ENCODE measurements at regions not wholly inside any gene's neighbourhood (a gene's known extent, or its start where the extent isn't known, plus 50 kb on each side); places are given as distances from the start of the nearest gene placed in this dataset.
A peak's percentile ranks its signal among the peaks of the same experiment; 100 is the strongest.

GRCh38 chr7:18306696-18307095 is 188.9 kb upstream of the HDAC9 start:
- no peak for DNase-seq
- 83% methylated on average over 1 of the region's 2 CpGs for WGBS (ENCODE audit: insufficient coverage, low lambda C conversion rate)
- Histone ChIP-seq H3K27ac (ENCODE audit: low read length) (no peak overlapping the region), H3K27me3 (ENCODE audit: control insufficient read depth, insufficient read depth, low read length) (no peaks in the 10 kb centered on the region), H3K4me3 (ENCODE audit: low read length) (no peak overlapping the region), H3K9me3 (ENCODE audit: control insufficient read depth, low read depth, low read length) (no peaks in the 10 kb centered on the region), H3K4me1 (ENCODE audit: control insufficient read depth, insufficient read depth, low read length) (no peaks in the 10 kb centered on the region), H3K36me3 (ENCODE audit: control insufficient read depth, insufficient read depth, low read length) (no peaks in the 10 kb centered on the region)

- DNase-seq, result peak in 1 of 2 donors; percentile 14
- Histone ChIP-seq H3K27ac (ENCODE audit: low read length) (no peak overlapping the region), H3K4me3 (ENCODE audit: low read length) (no peak overlapping the region), H3K27me3 (ENCODE audit: control insufficient read depth, insufficient read depth, low read length) (no peaks in the 10 kb centered on the region), H3K4me1 (ENCODE audit: control insufficient read depth, insufficient read depth, low read length) (no peaks in the 10 kb centered on the region), H3K9me3 (ENCODE audit: control insufficient read depth, low read depth, low read length) (no peaks in the 10 kb centered on the region), H3K36me3 (ENCODE audit: control insufficient read depth, insufficient read depth, low read length) (no peaks in the 10 kb centered on the region)
- 6% methylated on average over 2 of the region's 5 CpGs for WGBS (ENCODE audit: insufficient coverage, low lambda C conversion rate)
These were observed 186.6 kb upstream of the HDAC9 start for GRCh38 chr7:18308938-18309337.

GRCh38 chr7:18312482-18312881 is 183.1 kb upstream of the HDAC9 start:
- Histone ChIP-seq H3K4me1 (ENCODE audit: control insufficient read depth, insufficient read depth, low read length) (no peaks in the 10 kb centered on the region), H3K27me3 (ENCODE audit: control insufficient read depth, insufficient read depth, low read length) (no peaks in the 10 kb centered on the region), H3K9me3 (ENCODE audit: control insufficient read depth, low read depth, low read length) (no peaks in the 10 kb centered on the region), H3K4me3 (ENCODE audit: low read length) (no peak overlapping the region), H3K36me3 (ENCODE audit: control insufficient read depth, insufficient read depth, low read length) (no peaks in the 10 kb centered on the region), H3K27ac (ENCODE audit: low read length) (no peak overlapping the region)
- no peak for DNase-seq

GRCh38 chr7:18313965-18314364 is 181.6 kb upstream of the HDAC9 start:
- no peaks in the 10 kb centered on the region for H3K36me3 ChIP-seq (ENCODE audit: control insufficient read depth, insufficient read depth, low read length)
- H3K4me1 ChIP-seq (ENCODE audit: control insufficient read depth, insufficient read depth, low read length), result no peaks in the 10 kb centered on the region
- no peak for DNase-seq
- H3K9me3 ChIP-seq (ENCODE audit: control insufficient read depth, low read depth, low read length), result no peaks in the 10 kb centered on the region
- H3K27ac ChIP-seq (ENCODE audit: low read length), result no peak overlapping the region
- H3K4me3 ChIP-seq (ENCODE audit: low read length), result no peak overlapping the region
- H3K27me3 ChIP-seq (ENCODE audit: control insufficient read depth, insufficient read depth, low read length), result no peaks in the 10 kb centered on the region

GRCh38 chr7:18315241-18315640 is 180.3 kb upstream of the HDAC9 start:
- no peak overlapping the region for H3K27ac ChIP-seq (ENCODE audit: low read length)
- no peaks in the 10 kb centered on the region for H3K27me3 ChIP-seq (ENCODE audit: control insufficient read depth, insufficient read depth, low read length)
- H3K4me1 ChIP-seq (ENCODE audit: control insufficient read depth, insufficient read depth, low read length), result no peaks in the 10 kb centered on the region
- no peak overlapping the region for H3K4me3 ChIP-seq (ENCODE audit: low read length)
- DNase-seq, result no peak
- no peaks in the 10 kb centered on the region for H3K9me3 ChIP-seq (ENCODE audit: control insufficient read depth, low read depth, low read length)
- H3K36me3 ChIP-seq (ENCODE audit: control insufficient read depth, insufficient read depth, low read length), result no peaks in the 10 kb centered on the region
- 100% methylated on average over 2 of the region's 2 CpGs for WGBS (ENCODE audit: insufficient coverage, low lambda C conversion rate)

GRCh38 chr7:18317941-18318340 is 177.6 kb upstream of the HDAC9 start:
- Histone ChIP-seq H3K36me3 (ENCODE audit: control insufficient read depth, insufficient read depth, low read length) (no peaks in the 10 kb centered on the region), H3K4me3 (ENCODE audit: low read length) (no peak overlapping the region), H3K4me1 (ENCODE audit: control insufficient read depth, insufficient read depth, low read length) (no peaks in the 10 kb centered on the region), H3K27me3 (ENCODE audit: control insufficient read depth, insufficient read depth, low read length) (no peaks in the 10 kb centered on the region), H3K27ac (ENCODE audit: low read length) (no peak overlapping the region), H3K9me3 (ENCODE audit: control insufficient read depth, low read depth, low read length) (no peaks in the 10 kb centered on the region)
- WGBS (ENCODE audit: insufficient coverage, low lambda C conversion rate), result no CpG with 5 or more reads among the region's 2 CpGs
- no peak for DNase-seq

- Histone ChIP-seq H3K4me1 (ENCODE audit: control insufficient read depth, insufficient read depth, low read length) (no peaks in the 10 kb centered on the region), H3K27me3 (ENCODE audit: control insufficient read depth, insufficient read depth, low read length) (no peaks in the 10 kb centered on the region), H3K27ac (ENCODE audit: low read length) (no peak overlapping the region), H3K9me3 (ENCODE audit: control insufficient read depth, low read depth, low read length) (no peaks in the 10 kb centered on the region), H3K36me3 (ENCODE audit: control insufficient read depth, insufficient read depth, low read length) (no peaks in the 10 kb centered on the region), H3K4me3 (ENCODE audit: low read length) (no peak overlapping the region)
- no CpG with 5 or more reads among the region's 4 CpGs for WGBS (ENCODE audit: insufficient coverage, low lambda C conversion rate)
- DNase-seq, result no peak
These were observed 175.1 kb upstream of the HDAC9 start for GRCh38 chr7:18320422-18320821.

GRCh38 chr7:18320971-18321567 is 174.5 kb upstream of the HDAC9 start:
- no peaks in the 10 kb centered on the region for H3K9me3 ChIP-seq (ENCODE audit: control insufficient read depth, low read depth, low read length)
- no peaks in the 10 kb centered on the region for H3K36me3 ChIP-seq (ENCODE audit: control insufficient read depth, insufficient read depth, low read length)
- DNase-seq, result peak; percentile 9 to 29
- H3K4me3 ChIP-seq (ENCODE audit: low read length), result no peak overlapping the region
- no peaks in the 10 kb centered on the region for H3K4me1 ChIP-seq (ENCODE audit: control insufficient read depth, insufficient read depth, low read length)
- no peak overlapping the region for H3K27ac ChIP-seq (ENCODE audit: low read length)
- no peaks in the 10 kb centered on the region for H3K27me3 ChIP-seq (ENCODE audit: control insufficient read depth, insufficient read depth, low read length)
- 74% methylated on average over 2 of the region's 2 CpGs for WGBS (ENCODE audit: insufficient coverage, low lambda C conversion rate)

GRCh38 chr7:18330548-18330947 is 165.0 kb upstream of the HDAC9 start:
- no peak overlapping the region for H3K4me3 ChIP-seq (ENCODE audit: low read length)
- DNase-seq, result no peak
- H3K4me1 ChIP-seq (ENCODE audit: control insufficient read depth, insufficient read depth, low read length), result no peaks in the 10 kb centered on the region
- no peaks in the 10 kb centered on the region for H3K36me3 ChIP-seq (ENCODE audit: control insufficient read depth, insufficient read depth, low read length)
- H3K27me3 ChIP-seq (ENCODE audit: control insufficient read depth, insufficient read depth, low read length), result no peaks in the 10 kb centered on the region
- H3K27ac ChIP-seq (ENCODE audit: low read length), result no peak overlapping the region
- no peaks in the 10 kb centered on the region for H3K9me3 ChIP-seq (ENCODE audit: control insufficient read depth, low read depth, low read length)

GRCh38 chr7:18336626-18337025 is 158.9 kb upstream of the HDAC9 start:
- no peaks in the 10 kb centered on the region for H3K9me3 ChIP-seq (ENCODE audit: control insufficient read depth, low read depth, low read length)
- H3K4me3 ChIP-seq (ENCODE audit: low read length), result no peak overlapping the region
- no peaks in the 10 kb centered on the region for H3K4me1 ChIP-seq (ENCODE audit: control insufficient read depth, insufficient read depth, low read length)
- DNase-seq, result no peak
- H3K27ac ChIP-seq (ENCODE audit: low read length), result no peak overlapping the region
- no peaks in the 10 kb centered on the region for H3K27me3 ChIP-seq (ENCODE audit: control insufficient read depth, insufficient read depth, low read length)
- WGBS (ENCODE audit: insufficient coverage, low lambda C conversion rate), result 100% methylated on average over 1 of the region's 2 CpGs
- no peaks in the 10 kb centered on the region for H3K36me3 ChIP-seq (ENCODE audit: control insufficient read depth, insufficient read depth, low read length)

GRCh38 chr7:18337048-18337809 is 158.3 kb upstream of the HDAC9 start:
- Histone ChIP-seq H3K27me3 (ENCODE audit: control insufficient read depth, insufficient read depth, low read length) (no peaks in the 10 kb centered on the region), H3K36me3 (ENCODE audit: control insufficient read depth, insufficient read depth, low read length) (no peaks in the 10 kb centered on the region), H3K4me3 (ENCODE audit: low read length) (no peak overlapping the region), H3K4me1 (ENCODE audit: control insufficient read depth, insufficient read depth, low read length) (no peaks in the 10 kb centered on the region), H3K9me3 (ENCODE audit: control insufficient read depth, low read depth, low read length) (no peaks in the 10 kb centered on the region), H3K27ac (ENCODE audit: low read length) (no peak overlapping the region)
- no peak for DNase-seq
- WGBS (ENCODE audit: insufficient coverage, low lambda C conversion rate), result 96% methylated on average over 3 of the region's 5 CpGs
